H9 (cell line): ENCODE measurements at regions not wholly inside any gene's neighbourhood (a gene's known extent, or its start where the extent isn't known, plus 50 kb on each side); places are given as distances from the start of the nearest gene placed in this dataset.

Experiments
- DNase-seq: peaks from one replicate; pipeline ENCODE4 v3.0.0-alpha.2; 2017
- H2AFZ ChIP-seq: one replicate; pipeline ENCODE4 v1.6.1; 2013; ENCODE audit warnings: mild to moderate bottlenecking, low read length, control low read depth, moderate library complexity
- H2AK5ac ChIP-seq: 2 replicates; pipeline ENCODE4 v1.6.1; 2013; ENCODE audit warnings: low read length, control low read depth, mixed read lengths; ENCODE audit not compliant: insufficient read length
- H2BK120ac ChIP-seq: one replicate; pipeline ENCODE4 v1.6.1; 2013; ENCODE audit warnings: low read depth, mild to moderate bottlenecking, low read length, control low read depth, inconsistent platforms; ENCODE audit not compliant: poor library complexity, severe bottlenecking
- H2BK12ac ChIP-seq: 2 replicates; pipeline ENCODE4 v1.6.1; 2013; ENCODE audit warnings: low read length, control low read depth, mixed read lengths, low read depth; ENCODE audit not compliant: insufficient read length
- H2BK15ac ChIP-seq: 2 replicates; pipeline ENCODE4 v1.6.1; 2013; ENCODE audit warnings: low read depth, low read length, control low read depth
- H2BK20ac ChIP-seq: one replicate; pipeline ENCODE4 v1.6.1; 2013; ENCODE audit warnings: low read depth, mild to moderate bottlenecking, low read length, control low read depth, inconsistent platforms; ENCODE audit not compliant: poor library complexity, severe bottlenecking
- H2BK5ac ChIP-seq: 2 replicates; pipeline ENCODE4 v1.6.1; 2013; ENCODE audit warnings: low read length, control low read depth, mixed read lengths; ENCODE audit not compliant: insufficient read length
- H3K14ac ChIP-seq: 2 replicates; pipeline ENCODE4 v1.6.1; 2013; ENCODE audit warnings: low read length, control low read depth; ENCODE audit not compliant: insufficient read depth
- H3K18ac ChIP-seq: 2 replicates; pipeline ENCODE4 v1.6.1; 2013; ENCODE audit warnings: low read depth, mild to moderate bottlenecking, mixed read lengths, low read length, control low read depth; ENCODE audit not compliant: insufficient read length
- H3K23ac ChIP-seq: 2 replicates; pipeline ENCODE4 v1.6.1; 2013; ENCODE audit warnings: low read length, control low read depth, mixed read lengths, low read depth; ENCODE audit not compliant: insufficient read length
- H3K23me2 ChIP-seq: 2 replicates; pipeline ENCODE4 v1.6.1; 2013; ENCODE audit warnings: low read depth, mild to moderate bottlenecking, mixed read lengths, low read length, control low read depth; ENCODE audit not compliant: insufficient read length, poor library complexity, severe bottlenecking
- H3K27ac ChIP-seq: 2 replicates; pipeline ENCODE4 v1.5.1; 2013; ENCODE audit warnings: low read length, control low read depth, mixed read lengths, low read depth; ENCODE audit not compliant: insufficient read length
- H3K27me3 ChIP-seq: 2 replicates; pipeline ENCODE4 v1.6.1; 2013; ENCODE audit warnings: low read length, control low read depth, inconsistent platforms; ENCODE audit not compliant: insufficient read depth
- H3K4ac ChIP-seq: 2 replicates; pipeline ENCODE4 v1.6.1; 2013; ENCODE audit warnings: low read depth, mild to moderate bottlenecking, control low read depth, inconsistent platforms, low read length, moderate library complexity
- H3K4me1 ChIP-seq: 2 replicates; pipeline ENCODE4 v1.6.1; 2013; ENCODE audit warnings: low read length, control low read depth, inconsistent platforms; ENCODE audit not compliant: insufficient read depth
- H3K4me2 ChIP-seq: 2 replicates; pipeline ENCODE4 v1.6.1; 2013; ENCODE audit warnings: low read length, control low read depth, mixed read lengths; ENCODE audit not compliant: insufficient read length, insufficient read depth
- H3K56ac ChIP-seq: 2 replicates; pipeline ENCODE4 v1.6.1; 2013; ENCODE audit warnings: low read depth, mild to moderate bottlenecking, mixed read lengths, low read length, control low read depth; ENCODE audit not compliant: insufficient read length
- H3K79me1 ChIP-seq: 2 replicates; pipeline ENCODE4 v1.6.1; 2013; ENCODE audit warnings: low read depth, mild to moderate bottlenecking, moderate library complexity, low read length, control low read depth, inconsistent platforms; ENCODE audit not compliant: insufficient read depth, poor library complexity, severe bottlenecking
- H3K79me2 ChIP-seq: 2 replicates; pipeline ENCODE4 v1.6.1; 2013; ENCODE audit warnings: low read length, control low read depth, inconsistent platforms; ENCODE audit not compliant: insufficient read depth
- H3K9ac ChIP-seq: 2 replicates; pipeline ENCODE4 v1.6.1; 2013; ENCODE audit warnings: low read length, control low read depth, mixed read lengths; ENCODE audit not compliant: insufficient read length; ENCODE audit errors: extremely low read depth
- H3K9me3 ChIP-seq: one replicate; pipeline ENCODE4 v1.6.1; 2013; ENCODE audit warnings: low read depth, low read length, inconsistent platforms; ENCODE audit not compliant: control insufficient read depth
- H3T11ph ChIP-seq: one replicate; pipeline ENCODE4 v1.6.1; 2013; ENCODE audit warnings: mild to moderate bottlenecking, low read length, control low read depth, inconsistent platforms
- H4K20me1 ChIP-seq: one replicate; pipeline ENCODE4 v1.6.1; 2013; ENCODE audit not compliant: control insufficient read depth, insufficient read length, insufficient read depth
- H4K5ac ChIP-seq: 2 replicates; pipeline ENCODE4 v1.6.1; 2013; ENCODE audit warnings: low read depth, mild to moderate bottlenecking, mixed read lengths, low read length, control low read depth; ENCODE audit not compliant: insufficient read length
- H4K8ac ChIP-seq: replicated peaks from 2 replicates; pipeline ENCODE4 v1.6.1; 2013; ENCODE audit warnings: low read length, control low read depth, mixed read lengths, low read depth; ENCODE audit not compliant: insufficient read length
- H4K91ac ChIP-seq: 2 replicates; pipeline ENCODE4 v1.6.1; 2013; ENCODE audit warnings: low read depth, mild to moderate bottlenecking, moderate library complexity, mixed read lengths, low read length, control low read depth; ENCODE audit not compliant: insufficient read length
- H3K27ac Mint-ChIP-seq, 3 experiments: 2 replicates in 2 of 3; 3 replicates in 1 of 3; pipeline ENCODE4 v1.8.0; 2020 to 2021; ENCODE audit warnings: mixed read lengths in 3 of 3, mild to moderate bottlenecking in 1 of 3, moderate library complexity in 1 of 3
- H3K27me3 Mint-ChIP-seq: 2 replicates; pipeline ENCODE4 v1.8.0; 2021; ENCODE audit warnings: low read depth, mild to moderate bottlenecking, moderate library complexity, mixed read lengths
- H3K36me3 Mint-ChIP-seq, 3 experiments: 2 replicates in 2 of 3; 3 replicates in 1 of 3; pipeline ENCODE4 v1.8.0; 2020 to 2021; ENCODE audit warnings: low read depth in 3 of 3, mixed read lengths in 3 of 3; ENCODE audit not compliant: insufficient read depth in 1 of 3
- H3K4me1 Mint-ChIP-seq, 2 experiments: 2 replicates each; pipeline ENCODE4 v1.8.0; 2020; ENCODE audit warnings: mixed read lengths in 2 of 2
- H3K4me3 Mint-ChIP-seq, 2 experiments: 2 replicates in 1 of 2; 3 replicates in 1 of 2; pipeline ENCODE4 v1.8.0; 2020 to 2021; ENCODE audit warnings: mild to moderate bottlenecking in 2 of 2, mixed read lengths in 2 of 2, moderate library complexity in 1 of 2
- H3K9me3 Mint-ChIP-seq, 2 experiments: 2 replicates in 1 of 2; 3 replicates in 1 of 2; pipeline ENCODE4 v1.8.0; 2020; ENCODE audit warnings: mild to moderate bottlenecking in 2 of 2, mixed read lengths in 2 of 2, moderate library complexity in 1 of 2
- WGBS: extraction: QIAGEN DNeasy Blood & Tissue Kit; methylation state at CpG from one replicate; pipeline ENCODE4 v1.1.7; 2013; ENCODE audit warnings: missing lambda C conversion rate, low lambda C conversion rate, mixed read lengths; ENCODE audit not compliant: insufficient read length; ENCODE audit errors: extremely low coverage; 5-methylcytosine and 5-hydroxymethylcytosine counted together
- TF ChIP-seq, protein P1 (sequence below): fragments of 200-600 bp; sonication (generic); conservative IDR thresholded peaks from 3 replicates; pipeline ENCODE4 v1.8.0; 2021; ENCODE audit warnings: antibody characterized with exemption, mild to moderate bottlenecking

DNA sequence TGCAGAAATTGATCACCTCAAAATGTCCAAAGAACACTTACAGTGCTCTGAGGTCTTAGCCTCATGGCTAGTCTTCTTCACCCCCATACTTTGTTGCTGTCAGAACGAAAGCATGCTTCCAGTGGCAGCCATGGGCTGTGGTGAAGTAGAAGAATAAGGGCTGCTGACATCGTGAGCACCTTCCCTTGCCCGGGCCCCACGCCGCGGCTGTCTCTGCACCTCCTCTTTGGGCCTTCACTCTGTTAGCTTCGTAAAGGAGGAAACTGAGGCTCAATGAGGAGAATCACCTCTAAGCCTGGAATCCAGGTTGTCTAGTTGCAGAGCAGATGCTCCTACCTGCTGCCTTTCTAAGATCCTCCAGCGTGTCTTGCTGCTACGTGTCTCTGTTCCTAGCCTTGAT lies 139.5 kb upstream of the SLC28A3 start:
- Histone ChIP-seq H2BK120ac (no peak overlapping the region), H2BK15ac (no peak overlapping the region)
- WGBS, result no CpG with 5 or more reads among the region's 9 CpGs

More for the DNA sequence above, 139.5 kb upstream of the SLC28A3 start:
- Histone ChIP-seq H3K27ac (no peak overlapping the region), H3K23ac (no peak overlapping the region), H3K18ac (no peak overlapping the region), H3K9me3 (no peaks in the 10 kb centered on the region), H4K5ac (no peak overlapping the region), H3K4me1 (no peaks in the 10 kb centered on the region), H3K56ac (no peak overlapping the region), H3T11ph (no peak overlapping the region), H4K91ac (no peak overlapping the region), H2BK12ac (no peak overlapping the region), H3K4me2 (no peak overlapping the region), H2BK20ac (no peak overlapping the region), H3K79me2 (no peaks in the 10 kb centered on the region), H4K20me1 (no peaks in the 10 kb centered on the region), H3K9ac (no peak overlapping the region), H3K79me1 (no peaks in the 10 kb centered on the region), H2AK5ac (no peak overlapping the region), H3K4ac (no peak overlapping the region), H3K27me3 (no peaks in the 10 kb centered on the region), H2BK5ac (no peak overlapping the region), H3K14ac (no peak overlapping the region), H2AFZ (no peak overlapping the region), H4K8ac (no peak overlapping the region), H3K23me2 (no peaks in the 10 kb centered on the region)
- Mint-ChIP-seq H3K27ac (no peak overlapping the region; a peak in 1 of 7 replicates), H3K9me3 (no peaks in the 10 kb centered on the region; a peak in 1 of 5 replicates), H3K36me3 (no peaks in the 10 kb centered on the region), H3K4me3 (no peak overlapping the region), H3K27me3 (no peaks in the 10 kb centered on the region), H3K4me1 (peaks cover 3 to 4% of the 10 kb centered on the region in 2 experiments; a peak in 1 of 4 replicates)
- TF ChIP-seq, protein P1, sequence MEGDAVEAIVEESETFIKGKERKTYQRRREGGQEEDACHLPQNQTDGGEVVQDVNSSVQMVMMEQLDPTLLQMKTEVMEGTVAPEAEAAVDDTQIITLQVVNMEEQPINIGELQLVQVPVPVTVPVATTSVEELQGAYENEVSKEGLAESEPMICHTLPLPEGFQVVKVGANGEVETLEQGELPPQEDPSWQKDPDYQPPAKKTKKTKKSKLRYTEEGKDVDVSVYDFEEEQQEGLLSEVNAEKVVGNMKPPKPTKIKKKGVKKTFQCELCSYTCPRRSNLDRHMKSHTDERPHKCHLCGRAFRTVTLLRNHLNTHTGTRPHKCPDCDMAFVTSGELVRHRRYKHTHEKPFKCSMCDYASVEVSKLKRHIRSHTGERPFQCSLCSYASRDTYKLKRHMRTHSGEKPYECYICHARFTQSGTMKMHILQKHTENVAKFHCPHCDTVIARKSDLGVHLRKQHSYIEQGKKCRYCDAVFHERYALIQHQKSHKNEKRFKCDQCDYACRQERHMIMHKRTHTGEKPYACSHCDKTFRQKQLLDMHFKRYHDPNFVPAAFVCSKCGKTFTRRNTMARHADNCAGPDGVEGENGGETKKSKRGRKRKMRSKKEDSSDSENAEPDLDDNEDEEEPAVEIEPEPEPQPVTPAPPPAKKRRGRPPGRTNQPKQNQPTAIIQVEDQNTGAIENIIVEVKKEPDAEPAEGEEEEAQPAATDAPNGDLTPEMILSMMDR, result no peak
- no peak for DNase-seq
